GM19023 (cell line): ENCODE measurements at regions not wholly inside any gene's neighbourhood (a gene's known extent, or its start where the extent isn't known, plus 50 kb on each side); places are given as distances from the start of the nearest gene placed in this dataset.
A peak's percentile ranks its signal among the peaks of the same experiment; 100 is the strongest.
"Not testable (repeated sequence)": the region's sequence is repeated elsewhere in the genome, so short reads cannot be mapped to it uniquely, and the experiment has no call there.

Experiments used
- ATAC-seq: cut with Tn5 transposase; IDR thresholded peaks from one replicate; pipeline ENCODE4 v1.9.1; 2021; ENCODE audit warnings: mild to moderate bottlenecking, moderate library complexity; ENCODE audit not compliant: unreplicated experiment

GRCh38 chr4:181051931-181052330 is 1191.3 kb upstream of the TENM3 start:
- ATAC-seq = no peak

GRCh38 chr4:181061787-181062186 is 1181.4 kb upstream of the TENM3 start:
- no peak for ATAC-seq

- no peak for ATAC-seq
These were observed 1180.0 kb upstream of the TENM3 start for GRCh38 chr4:181063212-181063611.

GRCh38 chr4:181077341-181077740 is 1165.9 kb upstream of the TENM3 start:
- no peak for ATAC-seq

GRCh38 chr4:181078196-181078595 is 1165.0 kb upstream of the TENM3 start:
- no peak for ATAC-seq

- no peak for ATAC-seq
These were observed 1159.3 kb upstream of the TENM3 start for GRCh38 chr4:181083757-181084361.

- ATAC-seq = no peak
These were observed 1157.6 kb upstream of the TENM3 start for GRCh38 chr4:181085557-181085956.

GRCh38 chr4:181105487-181105886 is 1137.7 kb upstream of the TENM3 start:
- no peak for ATAC-seq

GRCh38 chr4:181106398-181106797 is 1136.8 kb upstream of the TENM3 start:
- ATAC-seq = no peak

GRCh38 chr4:181108237-181108636 is 1135.0 kb upstream of the TENM3 start:
- ATAC-seq = no peak

GRCh38 chr4:181119186-181119585 is 1124.0 kb upstream of the TENM3 start:
- no peak for ATAC-seq

GRCh38 chr4:181121733-181122132 is 1121.5 kb upstream of the TENM3 start:
- no peak for ATAC-seq

- ATAC-seq = no peak
These were observed 1116.0 kb upstream of the TENM3 start for GRCh38 chr4:181127171-181127570.

GRCh38 chr4:181130317-181130716 is 1112.9 kb upstream of the TENM3 start:
- ATAC-seq = not testable (repeated sequence)

GRCh38 chr4:181137351-181137750 is 1105.9 kb upstream of the TENM3 start:
- ATAC-seq = no peak

- ATAC-seq = no peak
These were observed 1105.1 kb upstream of the TENM3 start for GRCh38 chr4:181138116-181138515.

- ATAC-seq = no peak
These were observed 1103.1 kb upstream of the TENM3 start for GRCh38 chr4:181140037-181140603.

- peak; percentile 88 for ATAC-seq
These were observed 1099.8 kb upstream of the TENM3 start for GRCh38 chr4:181143250-181143854.

- ATAC-seq = no peak
These were observed 1097.2 kb upstream of the TENM3 start for GRCh38 chr4:181146051-181146450.

- ATAC-seq = no peak
These were observed 1095.7 kb upstream of the TENM3 start for GRCh38 chr4:181147416-181147951.

GRCh38 chr4:181148470-181148869 is 1094.7 kb upstream of the TENM3 start:
- no peak for ATAC-seq

GRCh38 chr4:181150191-181150590 is 1093.0 kb upstream of the TENM3 start:
- ATAC-seq = no peak
